ENCODE measurements at regions not wholly inside any gene's neighbourhood (a gene's known extent, or its start where the extent isn't known, plus 50 kb on each side); places are given as distances from the start of the nearest gene placed in this dataset.

DNA sequence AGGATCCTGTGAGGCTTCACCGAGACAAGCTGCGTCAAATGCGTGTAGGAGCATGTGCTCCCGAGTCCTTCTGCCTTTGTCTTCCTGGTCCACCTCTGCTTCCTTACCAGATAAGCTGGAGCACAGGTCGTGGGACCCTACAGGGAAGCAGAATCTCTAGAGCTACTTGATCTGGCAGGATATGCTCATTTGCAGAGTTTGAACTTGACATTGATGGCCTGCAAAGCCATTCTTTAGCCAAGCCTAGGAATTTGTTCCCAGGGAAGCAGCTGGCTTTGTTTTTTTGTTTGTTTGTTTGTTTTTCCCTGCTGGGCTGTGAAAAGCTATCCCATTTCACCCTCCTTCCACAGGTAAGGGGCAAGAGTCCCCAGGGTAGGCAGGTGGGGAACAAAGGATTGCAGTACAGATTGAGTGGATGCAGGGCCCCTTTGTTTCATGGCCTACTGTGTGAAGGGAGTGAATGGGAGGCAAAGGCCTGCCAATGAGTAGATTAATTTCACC, 200.0 kb upstream of the BMPER start:
- Histone ChIP-seq H3K9ac (ENCODE audit: low read length) (no peak overlapping the region), H3K27ac (ENCODE audit: low read depth, low read length) (no peak overlapping the region), H3K36me3 (ENCODE audit: control insufficient read depth, insufficient read depth, low read length) (peaks cover 3% of the 10 kb centered on the region), H3K4me3 (ENCODE audit: low read length) (no peak overlapping the region), H3K27me3 (ENCODE audit: control insufficient read depth, insufficient read depth, low read length) (no peaks in the 10 kb centered on the region), H3K4me1 (ENCODE audit: control insufficient read depth, insufficient read depth, low read length) (no peaks in the 10 kb centered on the region)

DNA sequence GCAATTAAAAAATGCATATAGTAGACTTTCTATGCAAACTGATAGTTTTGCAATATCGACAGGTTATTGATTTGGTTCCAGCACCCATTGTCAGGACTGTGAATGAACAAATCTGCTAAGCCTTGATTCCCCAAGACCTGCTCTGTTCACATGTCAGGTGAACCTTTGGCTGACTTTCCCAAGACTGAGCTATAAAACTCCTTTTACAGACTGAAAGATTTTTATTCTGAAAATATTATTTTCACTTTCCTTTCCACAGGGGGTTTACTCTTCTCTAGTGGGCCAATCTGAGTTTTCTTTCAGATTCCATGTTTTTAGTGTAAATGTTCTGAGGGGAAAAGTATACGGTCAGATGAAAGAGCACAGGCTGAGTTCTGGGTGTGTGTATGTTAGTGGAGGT, 199.2 kb upstream of the BMPER start:
- Histone ChIP-seq H3K4me3 (ENCODE audit: low read length) (no peak overlapping the region), H3K27ac (ENCODE audit: low read depth, low read length) (no peak overlapping the region), H3K9ac (ENCODE audit: low read length) (no peak overlapping the region), H3K4me1 (ENCODE audit: control insufficient read depth, insufficient read depth, low read length) (no peaks in the 10 kb centered on the region), H3K36me3 (ENCODE audit: control insufficient read depth, insufficient read depth, low read length) (peaks cover 3% of the 10 kb centered on the region), H3K27me3 (ENCODE audit: control insufficient read depth, insufficient read depth, low read length) (no peaks in the 10 kb centered on the region)

DNA sequence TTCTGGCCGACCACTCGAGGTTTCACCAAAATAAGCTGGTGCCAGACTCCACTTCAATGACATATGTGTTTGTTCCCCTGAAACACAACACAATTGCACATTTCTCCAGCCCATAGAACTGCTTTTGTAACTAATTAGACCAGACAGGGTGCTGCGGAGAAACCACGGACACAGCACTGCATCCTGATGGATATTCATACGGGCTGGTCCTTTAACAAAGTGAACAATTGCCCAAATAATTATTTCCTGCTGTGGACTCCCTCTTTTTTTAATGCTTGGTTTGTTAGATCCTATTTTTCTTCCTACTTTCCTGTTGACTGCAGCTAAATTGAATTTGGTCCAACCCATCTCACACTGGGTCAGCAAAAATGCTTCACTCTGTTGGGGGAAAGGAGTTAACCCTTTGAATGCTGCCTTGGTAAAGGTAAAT, 198.6 kb upstream of the BMPER start:
- Histone ChIP-seq H3K4me3 (ENCODE audit: low read length) (no peak overlapping the region), H3K4me1 (ENCODE audit: control insufficient read depth, insufficient read depth, low read length) (no peaks in the 10 kb centered on the region), H3K27me3 (ENCODE audit: control insufficient read depth, insufficient read depth, low read length) (no peaks in the 10 kb centered on the region), H3K9ac (ENCODE audit: low read length) (no peak overlapping the region), H3K27ac (ENCODE audit: low read depth, low read length) (no peak overlapping the region), H3K36me3 (ENCODE audit: control insufficient read depth, insufficient read depth, low read length) (no peaks in the 10 kb centered on the region)

DNA sequence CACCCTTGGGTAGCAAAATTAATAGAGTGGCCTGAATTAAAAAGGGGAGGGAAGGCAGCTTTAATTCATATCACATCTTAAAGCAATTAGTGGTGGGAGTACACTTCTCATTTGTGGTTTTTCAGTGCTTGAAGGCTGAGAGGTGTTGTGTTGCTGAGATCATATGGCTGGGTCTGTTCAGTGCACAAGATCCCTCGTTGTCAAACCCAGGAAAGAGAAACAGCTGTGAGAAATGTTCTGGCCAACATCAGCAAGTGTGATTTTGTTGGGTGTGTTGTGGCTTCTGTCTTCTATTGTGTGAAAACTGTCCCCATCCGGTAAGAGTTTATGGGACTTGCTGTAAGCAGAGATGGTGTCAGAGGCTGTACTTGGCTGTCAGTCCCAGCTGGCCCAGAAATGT, 197.9 kb upstream of the BMPER start:
- Histone ChIP-seq H3K9ac (ENCODE audit: low read length) (no peak overlapping the region), H3K4me3 (ENCODE audit: low read length) (no peak overlapping the region), H3K27me3 (ENCODE audit: control insufficient read depth, insufficient read depth, low read length) (no peaks in the 10 kb centered on the region), H3K36me3 (ENCODE audit: control insufficient read depth, insufficient read depth, low read length) (no peaks in the 10 kb centered on the region), H3K27ac (ENCODE audit: low read depth, low read length) (no peak overlapping the region), H3K4me1 (ENCODE audit: control insufficient read depth, insufficient read depth, low read length) (no peaks in the 10 kb centered on the region)

DNA sequence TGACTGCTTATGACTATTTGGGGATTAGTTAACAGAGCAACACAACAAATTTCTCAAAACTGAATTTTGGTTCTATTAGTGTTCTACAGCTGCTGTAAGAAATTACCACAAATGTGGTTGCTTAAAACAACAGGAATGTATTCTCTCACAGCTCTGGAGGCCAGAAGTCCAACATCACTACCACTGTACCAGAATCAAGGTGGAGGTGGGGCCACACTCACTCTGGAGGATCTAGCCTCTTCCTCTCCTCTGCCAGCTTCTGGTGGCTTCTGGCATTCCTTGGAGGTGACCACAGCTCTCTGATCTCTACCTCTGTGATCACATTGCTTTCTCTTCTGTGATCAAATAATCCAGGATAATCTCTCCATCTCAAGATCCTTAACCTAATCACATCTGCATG, 194.7 kb upstream of the BMPER start:
- Histone ChIP-seq H3K9ac (ENCODE audit: low read length) (no peak overlapping the region), H3K27ac (ENCODE audit: low read depth, low read length) (no peak overlapping the region), H3K4me1 (ENCODE audit: control insufficient read depth, insufficient read depth, low read length) (no peaks in the 10 kb centered on the region), H3K4me3 (ENCODE audit: low read length) (no peak overlapping the region), H3K36me3 (ENCODE audit: control insufficient read depth, insufficient read depth, low read length) (no peaks in the 10 kb centered on the region), H3K27me3 (ENCODE audit: control insufficient read depth, insufficient read depth, low read length) (no peaks in the 10 kb centered on the region)

- no peaks in the 10 kb centered on the region for H3K36me3 ChIP-seq (ENCODE audit: control insufficient read depth, insufficient read depth, low read length)
Measured at GRCh38 chr7:33711231-33712019, 193.9 kb upstream of the BMPER start.

GRCh38 chr7:33712020-33712414, 193.3 kb upstream of the BMPER start:
- Histone ChIP-seq H3K4me1 (ENCODE audit: control insufficient read depth, insufficient read depth, low read length) (no peaks in the 10 kb centered on the region), H3K27ac (ENCODE audit: low read depth, low read length) (no peak overlapping the region), H3K4me3 (ENCODE audit: low read length) (no peak overlapping the region), H3K9ac (ENCODE audit: low read length) (no peak overlapping the region), H3K36me3 (ENCODE audit: control insufficient read depth, insufficient read depth, low read length) (no peaks in the 10 kb centered on the region), H3K27me3 (ENCODE audit: control insufficient read depth, insufficient read depth, low read length) (no peaks in the 10 kb centered on the region)

More at GRCh38 chr7:33711231-33712019, 193.9 kb upstream of the BMPER start:
- no peaks in the 10 kb centered on the region for H3K27me3 ChIP-seq (ENCODE audit: control insufficient read depth, insufficient read depth, low read length)
- no peaks in the 10 kb centered on the region for H3K4me1 ChIP-seq (ENCODE audit: control insufficient read depth, insufficient read depth, low read length)
- H3K9ac ChIP-seq (ENCODE audit: low read length): no peak overlapping the region
- H3K27ac ChIP-seq (ENCODE audit: low read depth, low read length): no peak overlapping the region
- H3K4me3 ChIP-seq (ENCODE audit: low read length): no peak overlapping the region

DNA sequence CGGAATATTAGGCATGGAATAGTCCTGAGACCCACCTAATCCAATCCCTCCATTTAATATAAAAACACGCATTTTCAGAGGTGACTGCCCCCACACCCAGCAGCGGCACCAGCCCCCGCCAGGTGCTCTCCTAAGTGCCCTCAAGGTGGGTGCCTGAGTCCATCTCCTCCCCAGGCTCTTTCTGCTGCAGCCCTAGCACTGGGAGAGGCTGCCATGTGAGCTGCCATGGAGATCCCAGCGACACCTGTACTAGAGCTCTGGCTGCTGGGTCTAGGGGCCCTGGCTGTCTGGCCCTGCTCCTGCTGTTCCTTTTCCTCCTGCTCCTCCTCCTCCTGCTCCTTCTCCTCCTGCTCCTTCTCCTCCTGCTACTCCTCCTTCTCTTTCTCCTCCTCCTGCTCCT, 191.1 kb upstream of the BMPER start:
- Histone ChIP-seq H3K4me1 (ENCODE audit: control insufficient read depth, insufficient read depth, low read length) (no peaks in the 10 kb centered on the region), H3K27ac (ENCODE audit: low read depth, low read length) (no peak overlapping the region), H3K36me3 (ENCODE audit: control insufficient read depth, insufficient read depth, low read length) (no peaks in the 10 kb centered on the region), H3K4me3 (ENCODE audit: low read length) (no peak overlapping the region), H3K27me3 (ENCODE audit: control insufficient read depth, insufficient read depth, low read length) (no peaks in the 10 kb centered on the region), H3K9ac (ENCODE audit: low read length) (no peak overlapping the region)

GRCh38 chr7:33716581-33717477, 188.5 kb upstream of the BMPER start:
- peaks cover 2% of the 10 kb centered on the region for H3K36me3 ChIP-seq (ENCODE audit: control insufficient read depth, insufficient read depth, low read length)
- no peaks in the 10 kb centered on the region for H3K27me3 ChIP-seq (ENCODE audit: control insufficient read depth, insufficient read depth, low read length)
- no peaks in the 10 kb centered on the region for H3K4me1 ChIP-seq (ENCODE audit: control insufficient read depth, insufficient read depth, low read length)
- no peak overlapping the region for H3K9ac ChIP-seq (ENCODE audit: low read length)
- H3K4me3 ChIP-seq (ENCODE audit: low read length): no peak overlapping the region
- H3K27ac ChIP-seq (ENCODE audit: low read depth, low read length): no peak overlapping the region

- no peak overlapping the region for H3K9ac ChIP-seq (ENCODE audit: low read length)
- peaks cover 2% of the 10 kb centered on the region for H3K36me3 ChIP-seq (ENCODE audit: control insufficient read depth, insufficient read depth, low read length)
- H3K4me1 ChIP-seq (ENCODE audit: control insufficient read depth, insufficient read depth, low read length): no peaks in the 10 kb centered on the region
- no peaks in the 10 kb centered on the region for H3K27me3 ChIP-seq (ENCODE audit: control insufficient read depth, insufficient read depth, low read length)
- no peak overlapping the region for H3K27ac ChIP-seq (ENCODE audit: low read depth, low read length)
- no peak overlapping the region for H3K4me3 ChIP-seq (ENCODE audit: low read length)
Measured at GRCh38 chr7:33719059-33719581, 186.2 kb upstream of the BMPER start.

- H3K36me3 ChIP-seq (ENCODE audit: control insufficient read depth, insufficient read depth, low read length): peaks cover 2% of the 10 kb centered on the region
- H3K27me3 ChIP-seq (ENCODE audit: control insufficient read depth, insufficient read depth, low read length): no peaks in the 10 kb centered on the region
- H3K9ac ChIP-seq (ENCODE audit: low read length): no peak overlapping the region
- no peaks in the 10 kb centered on the region for H3K4me1 ChIP-seq (ENCODE audit: control insufficient read depth, insufficient read depth, low read length)
- H3K4me3 ChIP-seq (ENCODE audit: low read length): no peak overlapping the region
- H3K27ac ChIP-seq (ENCODE audit: low read depth, low read length): no peak overlapping the region
Measured at GRCh38 chr7:33720139-33720538, 185.2 kb upstream of the BMPER start.

DNA sequence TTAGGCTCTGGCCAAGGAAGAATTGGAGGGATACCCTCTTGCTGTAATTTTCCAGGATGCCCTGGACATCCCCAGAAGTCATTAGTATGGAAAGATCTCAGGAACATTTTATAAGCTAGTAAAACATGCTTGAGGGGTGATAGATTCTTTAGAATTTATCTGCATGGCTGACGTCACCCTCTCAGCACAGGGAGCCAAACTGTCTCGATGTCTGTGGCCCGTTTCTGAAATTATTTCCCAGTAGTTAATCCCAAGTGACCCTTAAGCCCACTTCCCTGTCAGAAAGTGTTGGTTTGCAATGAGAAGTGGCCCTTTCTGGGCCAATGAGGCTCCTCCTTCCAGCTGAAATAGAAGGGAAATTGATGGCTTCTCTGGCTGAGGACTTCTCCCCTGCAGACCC, 184.5 kb upstream of the BMPER start:
- Histone ChIP-seq H3K9ac (ENCODE audit: low read length) (no peak overlapping the region), H3K27ac (ENCODE audit: low read depth, low read length) (no peak overlapping the region), H3K4me1 (ENCODE audit: control insufficient read depth, insufficient read depth, low read length) (no peaks in the 10 kb centered on the region), H3K27me3 (ENCODE audit: control insufficient read depth, insufficient read depth, low read length) (no peaks in the 10 kb centered on the region), H3K36me3 (ENCODE audit: control insufficient read depth, insufficient read depth, low read length) (peaks cover 2% of the 10 kb centered on the region), H3K4me3 (ENCODE audit: low read length) (no peak overlapping the region)

Data from rectal smooth muscle tissue (tissue), 1 donor.